ENCODE measurements at regions not wholly inside any gene's neighbourhood (a gene's known extent, or its start where the extent isn't known, plus 50 kb on each side); places are given as distances from the start of the nearest gene placed in this dataset.

DNA sequence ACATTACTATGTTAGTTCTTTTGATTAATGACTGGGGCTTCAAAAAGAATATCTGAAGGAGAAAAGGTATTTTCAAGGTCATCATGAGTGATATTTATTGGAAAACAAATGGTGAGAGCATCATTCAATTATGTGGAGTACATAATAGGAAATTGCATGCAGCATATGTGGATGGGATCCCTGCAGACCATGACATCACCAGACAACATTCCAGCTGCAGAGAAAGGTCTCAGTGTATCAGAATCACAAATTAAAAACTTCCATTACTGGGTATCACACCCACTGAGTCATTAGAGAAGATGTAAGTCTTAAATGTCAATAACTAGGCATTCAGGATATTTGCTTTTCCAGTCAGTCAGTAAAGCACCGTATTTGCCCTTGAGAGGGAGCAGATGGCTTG lies 574.4 kb upstream of the SLC10A2 start:
- TF ChIP-seq, protein P1, sequence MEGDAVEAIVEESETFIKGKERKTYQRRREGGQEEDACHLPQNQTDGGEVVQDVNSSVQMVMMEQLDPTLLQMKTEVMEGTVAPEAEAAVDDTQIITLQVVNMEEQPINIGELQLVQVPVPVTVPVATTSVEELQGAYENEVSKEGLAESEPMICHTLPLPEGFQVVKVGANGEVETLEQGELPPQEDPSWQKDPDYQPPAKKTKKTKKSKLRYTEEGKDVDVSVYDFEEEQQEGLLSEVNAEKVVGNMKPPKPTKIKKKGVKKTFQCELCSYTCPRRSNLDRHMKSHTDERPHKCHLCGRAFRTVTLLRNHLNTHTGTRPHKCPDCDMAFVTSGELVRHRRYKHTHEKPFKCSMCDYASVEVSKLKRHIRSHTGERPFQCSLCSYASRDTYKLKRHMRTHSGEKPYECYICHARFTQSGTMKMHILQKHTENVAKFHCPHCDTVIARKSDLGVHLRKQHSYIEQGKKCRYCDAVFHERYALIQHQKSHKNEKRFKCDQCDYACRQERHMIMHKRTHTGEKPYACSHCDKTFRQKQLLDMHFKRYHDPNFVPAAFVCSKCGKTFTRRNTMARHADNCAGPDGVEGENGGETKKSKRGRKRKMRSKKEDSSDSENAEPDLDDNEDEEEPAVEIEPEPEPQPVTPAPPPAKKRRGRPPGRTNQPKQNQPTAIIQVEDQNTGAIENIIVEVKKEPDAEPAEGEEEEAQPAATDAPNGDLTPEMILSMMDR (IDR thresholded peaks at IDR 0.05) = no peak

GRCh38 chr13:103639326-103639725 lies 573.1 kb upstream of the SLC10A2 start:
- TF ChIP-seq, protein P1 (IDR thresholded peaks at IDR 0.05) = no peak

More for the DNA sequence above, 574.4 kb upstream of the SLC10A2 start:
- Histone ChIP-seq H3K27ac (no peak overlapping the region), H3K9me3 (no peaks in the 10 kb centered on the region), H3K4me3 (ENCODE audit: low read depth in 1 of 2, low read length in 1 of 2) (no peak overlapping the region), H3K27me3 (no peaks in the 10 kb centered on the region), H3K4me1 (ENCODE audit: control insufficient read depth in 1 of 2, insufficient read depth in 1 of 2, low read depth in 1 of 2, low read length in 1 of 2) (no peaks in the 10 kb centered on the region), H3K36me3 (no peaks in the 10 kb centered on the region)

GRCh38 chr13:103638706-103639105 lies 572.5 kb upstream of the SLC10A2 start:
- Histone ChIP-seq H3K27me3 (no peaks in the 10 kb centered on the region), H3K36me3 (no peaks in the 10 kb centered on the region), H3K4me3 (ENCODE audit: low read depth in 1 of 2, low read length in 1 of 2) (no peak overlapping the region), H3K27ac (no peak overlapping the region), H3K4me1 (ENCODE audit: control insufficient read depth in 1 of 2, insufficient read depth in 1 of 2, low read depth in 1 of 2, low read length in 1 of 2) (no peaks in the 10 kb centered on the region), H3K9me3 (no peaks in the 10 kb centered on the region)
- TF ChIP-seq, protein P1 (IDR thresholded peaks at IDR 0.05) = no peak

More at GRCh38 chr13:103639326-103639725, 573.1 kb upstream of the SLC10A2 start:
- Histone ChIP-seq H3K4me3 (ENCODE audit: low read depth in 1 of 2, low read length in 1 of 2) (no peak overlapping the region), H3K27ac (no peak overlapping the region), H3K4me1 (ENCODE audit: control insufficient read depth in 1 of 2, insufficient read depth in 1 of 2, low read depth in 1 of 2, low read length in 1 of 2) (no peaks in the 10 kb centered on the region), H3K27me3 (no peaks in the 10 kb centered on the region), H3K9me3 (no peaks in the 10 kb centered on the region), H3K36me3 (no peaks in the 10 kb centered on the region)

- TF ChIP-seq, protein P1 (IDR thresholded peaks at IDR 0.05) = no peak
- Histone ChIP-seq H3K4me1 (ENCODE audit: control insufficient read depth in 1 of 2, insufficient read depth in 1 of 2, low read depth in 1 of 2, low read length in 1 of 2) (no peaks in the 10 kb centered on the region), H3K4me3 (ENCODE audit: low read depth in 1 of 2, low read length in 1 of 2) (no peak overlapping the region), H3K27me3 (no peaks in the 10 kb centered on the region), H3K27ac (no peak overlapping the region), H3K36me3 (no peaks in the 10 kb centered on the region), H3K9me3 (no peaks in the 10 kb centered on the region)
Measured at GRCh38 chr13:103634066-103634465, 567.8 kb upstream of the SLC10A2 start.

DNA sequence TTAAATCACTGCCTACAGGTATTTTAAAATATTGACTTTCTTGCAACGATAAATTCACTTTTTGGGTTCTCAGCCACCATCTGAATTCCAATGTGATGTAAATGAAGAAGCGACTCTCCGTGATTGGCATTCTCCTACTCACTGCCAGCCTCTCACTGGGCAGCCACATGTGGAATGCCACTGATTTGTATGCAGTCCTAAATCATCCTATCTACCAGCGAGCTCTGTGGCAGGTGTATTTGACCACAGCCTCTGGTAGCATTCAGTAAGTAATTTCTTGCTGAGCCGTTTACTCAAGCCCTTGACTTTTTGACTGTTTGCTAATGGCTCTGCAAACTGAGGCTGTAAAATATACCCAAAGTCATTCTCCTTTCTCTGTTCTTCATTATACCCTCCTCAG lies 559.0 kb upstream of the SLC10A2 start:
- H3K9me3 ChIP-seq = no peaks in the 10 kb centered on the region
- H3K36me3 ChIP-seq = no peaks in the 10 kb centered on the region
- no peaks in the 10 kb centered on the region for H3K4me1 ChIP-seq (ENCODE audit: control insufficient read depth in 1 of 2, insufficient read depth in 1 of 2, low read depth in 1 of 2, low read length in 1 of 2)
- H3K27me3 ChIP-seq = no peaks in the 10 kb centered on the region
- TF ChIP-seq, protein P1 (IDR thresholded peaks at IDR 0.05) = no peak
- no peak overlapping the region for H3K4me3 ChIP-seq (ENCODE audit: low read depth in 1 of 2, low read length in 1 of 2)
- H3K27ac ChIP-seq = no peak overlapping the region

DNA sequence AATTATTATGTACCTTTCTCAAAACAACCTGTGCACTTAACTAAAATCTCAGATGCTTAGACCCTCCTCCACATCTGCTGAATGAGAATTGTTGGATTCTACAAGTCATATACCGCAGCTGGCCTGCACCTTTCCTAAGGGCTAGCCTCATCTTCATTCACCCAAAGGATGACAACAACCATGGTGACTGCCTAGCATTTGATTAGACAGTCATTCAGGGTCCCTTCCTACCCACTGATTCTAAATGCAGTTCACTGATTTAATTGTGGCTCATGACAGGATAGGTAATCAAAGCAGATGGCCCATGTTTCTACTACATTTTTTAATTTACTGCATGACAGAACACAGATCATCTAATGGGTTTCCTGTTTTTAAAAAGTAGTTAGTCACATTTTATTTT lies 551.9 kb upstream of the SLC10A2 start:
- H3K9me3 ChIP-seq = no peaks in the 10 kb centered on the region
- H3K36me3 ChIP-seq = no peaks in the 10 kb centered on the region
- H3K4me1 ChIP-seq (ENCODE audit: control insufficient read depth in 1 of 2, insufficient read depth in 1 of 2, low read depth in 1 of 2, low read length in 1 of 2) = no peaks in the 10 kb centered on the region
- H3K27ac ChIP-seq = no peak overlapping the region
- H3K4me3 ChIP-seq (ENCODE audit: low read depth in 1 of 2, low read length in 1 of 2) = no peak overlapping the region
- TF ChIP-seq, protein P1 (IDR thresholded peaks at IDR 0.05) = no peak
- H3K27me3 ChIP-seq = no peaks in the 10 kb centered on the region

Measured in neutrophil (primary cell).